H1 (cell line): ENCODE measurements at regions not wholly inside any gene's neighbourhood (a gene's known extent, or its start where the extent isn't known, plus 50 kb on each side); places are given as distances from the start of the nearest gene placed in this dataset.

Experiments used
- CTCF ChIA-PET: fragments of 300-600 bp; sonication (Branson Sonifier 250); formaldehyde crosslinking; loops from one replicate; lab custom pipeline; 2021; ENCODE audit not compliant: partially characterized antibody; lab: Charles Lee
- POLR2A ChIA-PET: fragments of 300-600 bp; sonication (Branson Sonifier 250); formaldehyde crosslinking; loops from one replicate; lab custom pipeline; 2021; ENCODE audit warnings: inconsistent platforms; ENCODE audit not compliant: partially characterized antibody; lab: Charles Lee
- DNase-seq, 2 experiments: peaks; one replicate each; pipeline versions ENCODE4 v3.0.0 to v3.0.0-alpha.2; 2010 to 2022; ENCODE audit warnings: low spot score in 2 of 2, low read depth in 1 of 2, mixed read lengths in 1 of 2
- FAIRE-seq: peaks from 2 replicates; lab custom pipeline; 2011; peaks lifted over from hg19 to GRCh38; lab: Jason Lieb, UNC
- H2AFZ ChIP-seq: 2 replicates; pipeline ENCODE4 v1.8.1; 2012; ENCODE audit warnings: low read length, inconsistent platforms
- H2AK5ac ChIP-seq: 2 replicates; pipeline ENCODE4 v1.6.1; 2013; ENCODE audit warnings: low read depth, low read length
- H2BK120ac ChIP-seq: replicated peaks from 2 replicates; pipeline ENCODE3; 2013; ENCODE audit warnings: low read depth, low read length, inconsistent platforms
- H2BK12ac ChIP-seq: 2 replicates; pipeline ENCODE4 v1.6.1; 2013; ENCODE audit warnings: low read depth, low read length
- H2BK15ac ChIP-seq: 2 replicates; pipeline ENCODE4 v1.6.1; 2013; ENCODE audit warnings: low read length
- H2BK20ac ChIP-seq: 2 replicates; pipeline ENCODE4 v1.6.1; 2013; ENCODE audit warnings: low read length
- H2BK5ac ChIP-seq: 2 replicates; pipeline ENCODE4 v1.6.1; 2013; ENCODE audit warnings: low read depth, low read length
- H3K14ac ChIP-seq: 2 replicates; pipeline ENCODE4 v1.6.1; 2013; ENCODE audit warnings: inconsistent platforms; ENCODE audit not compliant: insufficient read length
- H3K18ac ChIP-seq: 2 replicates; pipeline ENCODE4 v1.6.1; 2013; ENCODE audit warnings: low read length; ENCODE audit errors: extremely low read depth
- H3K23ac ChIP-seq: 2 replicates; pipeline ENCODE4 v1.6.1; 2013; ENCODE audit warnings: inconsistent platforms; ENCODE audit not compliant: insufficient read length
- H3K23me2 ChIP-seq: 2 replicates; pipeline ENCODE4 v1.6.1; 2013; ENCODE audit warnings: low read depth, low read length
- H3K27ac ChIP-seq: 2 replicates; pipeline ENCODE4 v1.6.1; 2011; ENCODE audit warnings: low read depth, low read length, inconsistent platforms
- H3K27me3 ChIP-seq, 4 experiments: replicated peaks in 1 of 4; 1 replicate in 1 of 4; 2 replicates in 3 of 4; pipeline versions ENCODE4 v1.6.1 to v1.8.1; 2011 to 2013; ENCODE audit warnings: low read length in 3 of 4, mild to moderate bottlenecking in 3 of 4, inconsistent platforms in 2 of 4, mixed read lengths in 2 of 4, moderate library complexity in 1 of 4; ENCODE audit not compliant: control insufficient read depth in 3 of 4, insufficient read depth in 3 of 4; ENCODE audit errors: extremely low read depth in 1 of 4
- H3K36me3 ChIP-seq, 4 experiments: 2 replicates each; pipeline versions ENCODE4 v1.6.1 to v1.8.1; 2011 to 2013; ENCODE audit warnings: mild to moderate bottlenecking in 4 of 4, low read length in 3 of 4, moderate library complexity in 2 of 4, control low read depth in 1 of 4, inconsistent platforms in 1 of 4; ENCODE audit not compliant: insufficient read depth in 4 of 4, control insufficient read depth in 2 of 4
- H3K4ac ChIP-seq: replicated peaks from 2 replicates; pipeline ENCODE3; 2013; ENCODE audit warnings: low read length, low read depth, mixed read lengths, inconsistent platforms; ENCODE audit not compliant: insufficient read length
- H3K4me1 ChIP-seq, 4 experiments: replicated peaks in 1 of 4; 1 replicate in 1 of 4; 2 replicates in 3 of 4; pipeline versions ENCODE4 v1.6.1 to v1.8.1; 2011 to 2013; ENCODE audit warnings: low read length in 3 of 4, inconsistent platforms in 2 of 4, mixed read lengths in 1 of 4; ENCODE audit not compliant: insufficient read depth in 4 of 4, control insufficient read depth in 3 of 4
- H3K4me2 ChIP-seq, 2 experiments: 2 replicates each; pipeline versions ENCODE4 v1.6.1 to v1.8.1; 2011 to 2013; ENCODE audit warnings: low read depth in 2 of 2, low read length in 2 of 2, control low read depth in 1 of 2, inconsistent platforms in 1 of 2, mild to moderate bottlenecking in 1 of 2; ENCODE audit not compliant: insufficient read depth in 1 of 2
- H3K4me3 ChIP-seq, 4 experiments: fragments of 200-600, 300-600 bp in 1 of 4; sonication (generic), shearing (Covaris generic), sonication (Bioruptor Twin) in 1 of 4; 2 replicates each; pipeline versions ENCODE4 v1.5.1 to v1.8.1; 2011 to 2016; ENCODE audit warnings: low read length in 4 of 4, low read depth in 3 of 4, control low read depth in 2 of 4, inconsistent platforms in 2 of 4, mild to moderate bottlenecking in 2 of 4, mixed read lengths in 1 of 4, moderate library complexity in 1 of 4; ENCODE audit not compliant: insufficient read depth in 2 of 4; ENCODE audit errors: extremely low read depth in 1 of 4
- H3K56ac ChIP-seq: replicated peaks from 2 replicates; pipeline ENCODE3; 2013; ENCODE audit warnings: low read depth, mild to moderate bottlenecking, mixed read lengths, low read length, inconsistent platforms; ENCODE audit not compliant: insufficient read length
- H3K79me1 ChIP-seq: 2 replicates; pipeline ENCODE4 v1.6.1; 2013; ENCODE audit warnings: low read depth, low read length, control low read depth
- H3K79me2 ChIP-seq, 2 experiments: 2 replicates each; pipeline versions ENCODE4 v1.6.1 to v1.8.1; 2012 to 2013; ENCODE audit warnings: low read length in 2 of 2, mild to moderate bottlenecking in 2 of 2, inconsistent platforms in 1 of 2; ENCODE audit not compliant: insufficient read depth in 2 of 2, control insufficient read depth in 1 of 2
- H3K9ac ChIP-seq, 4 experiments: replicated peaks in 1 of 4; 1 replicate in 1 of 4; 2 replicates in 3 of 4; pipeline versions ENCODE4 v1.6.1 to v1.8.1; 2011 to 2013; ENCODE audit warnings: low read depth in 3 of 4, low read length in 3 of 4, control low read depth in 2 of 4, mild to moderate bottlenecking in 2 of 4, moderate library complexity in 2 of 4, inconsistent platforms in 1 of 4; ENCODE audit errors: extremely low read depth in 1 of 4
- H3K9me3 ChIP-seq, 2 experiments: 2 replicates each; pipeline versions ENCODE4 v1.6.1 to v1.8.1; 2012 to 2013; ENCODE audit warnings: mild to moderate bottlenecking in 2 of 2, moderate library complexity in 2 of 2, control low read depth in 1 of 2, inconsistent platforms in 1 of 2, low read depth in 1 of 2, low read length in 1 of 2, mixed read lengths in 1 of 2; ENCODE audit not compliant: insufficient read depth in 2 of 2
- H4K20me1 ChIP-seq, 2 experiments: replicated peaks in 1 of 2; 2 replicates each; pipeline versions ENCODE3 to v1.8.1; 2011 to 2013; ENCODE audit warnings: inconsistent platforms in 2 of 2, low read length in 2 of 2, mild to moderate bottlenecking in 1 of 2; ENCODE audit not compliant: insufficient read depth in 2 of 2, control insufficient read depth in 1 of 2
- H4K5ac ChIP-seq: 2 replicates; pipeline ENCODE4 v1.6.1; 2013; ENCODE audit warnings: low read length, low read depth, mixed read lengths, inconsistent platforms; ENCODE audit not compliant: insufficient read length
- H4K8ac ChIP-seq: 2 replicates; pipeline ENCODE4 v1.8.0; 2013; ENCODE audit warnings: mild to moderate bottlenecking, moderate library complexity, low read length, inconsistent platforms; ENCODE audit not compliant: insufficient read depth; ENCODE audit errors: extremely low read depth
- H4K91ac ChIP-seq: replicated peaks from 2 replicates; pipeline ENCODE3; 2013; ENCODE audit warnings: low read length, mixed read lengths, inconsistent platforms; ENCODE audit not compliant: insufficient read length
- WGBS, 2 experiments: shearing (Covaris generic) in 1 of 2; methylation state at CpG; one replicate each; pipeline versions ENCODE4 v1.1.6 to v1.1.7; 2013 to 2015; ENCODE audit warnings: low lambda C conversion rate in 2 of 2, mixed read lengths in 2 of 2, inconsistent platforms in 1 of 2, low coverage in 1 of 2, missing lambda C conversion rate in 1 of 2; ENCODE audit not compliant: insufficient replicate concordance in 2 of 2, insufficient coverage in 1 of 2, insufficient read length in 1 of 2; ENCODE audit errors: extremely low coverage in 1 of 2, missing lambda C conversion rate in 1 of 2; 5-methylcytosine and 5-hydroxymethylcytosine counted together
- TF ChIP-seq, protein P1 (sequence below): IDR thresholded peaks from 2 replicates; pipeline ENCODE4 v1.6.1; 2011; ENCODE audit warnings: low read length, improper control_type of control experiment

GRCh38 chr2:137775529-137775928, 188.7 kb upstream of the HNMT start:
- Histone ChIP-seq H4K8ac (no peak overlapping the region), H2BK120ac (no peak overlapping the region), H3K4me3 (no peak overlapping the region), H3K9me3 (no peaks in the 10 kb centered on the region; a peak in 1 of 4 replicates), H3K18ac (no peak overlapping the region), H3K14ac (no peak overlapping the region), H2BK5ac (no peak overlapping the region), H2BK12ac (no peak overlapping the region), H2BK15ac (no peak overlapping the region), H4K5ac (no peak overlapping the region), H2AFZ (peak overlapping the region; percentile 0; the same call in 1 of the 2 replicates), H3K79me2 (no peaks in the 10 kb centered on the region), H3K4me2 (no peak overlapping the region), H3K4ac (no peak overlapping the region), H3K56ac (no peak overlapping the region), H2AK5ac (no peak overlapping the region), H3K79me1 (no peaks in the 10 kb centered on the region), H3K23me2 (no peaks in the 10 kb centered on the region), H3K23ac (no peak overlapping the region), H4K91ac (no peak overlapping the region), H4K20me1 (no peaks in the 10 kb centered on the region), H3K36me3 (no peaks in the 10 kb centered on the region), H3K27me3 (no peaks in the 10 kb centered on the region), H3K9ac (no peak overlapping the region), H3K27ac (no peak overlapping the region), H2BK20ac (0 out of 2 replicates have a peak overlapping the region, but pooled peaks have one; percentile 68), H3K4me1 (peaks cover 0 to 6% (median 2%) of the 10 kb centered on the region in 4 experiments; a peak in 6 of 7 replicates)
- TF ChIP-seq, protein P1, sequence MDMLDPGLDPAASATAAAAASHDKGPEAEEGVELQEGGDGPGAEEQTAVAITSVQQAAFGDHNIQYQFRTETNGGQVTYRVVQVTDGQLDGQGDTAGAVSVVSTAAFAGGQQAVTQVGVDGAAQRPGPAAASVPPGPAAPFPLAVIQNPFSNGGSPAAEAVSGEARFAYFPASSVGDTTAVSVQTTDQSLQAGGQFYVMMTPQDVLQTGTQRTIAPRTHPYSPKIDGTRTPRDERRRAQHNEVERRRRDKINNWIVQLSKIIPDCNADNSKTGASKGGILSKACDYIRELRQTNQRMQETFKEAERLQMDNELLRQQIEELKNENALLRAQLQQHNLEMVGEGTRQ = no peak
- ChIA-PET CTCF (no interaction called here), POLR2A (no interaction called here)
- FAIRE-seq = no peak
- WGBS, 2 experiments = 98% methylated on average over 3 of the region's 3 CpGs; no CpG with 5 or more reads in 1 of the 2 experiments
- no peak for DNase-seq
